Aorta (tissue), 5 donors: ENCODE measurements at regions not wholly inside any gene's neighbourhood (a gene's known extent, or its start where the extent isn't known, plus 50 kb on each side); places are given as distances from the start of the nearest gene placed in this dataset.
A peak's percentile ranks its signal among the peaks of the same experiment; 100 is the strongest.
"Not testable (repeated sequence)": the region's sequence is repeated elsewhere in the genome, so short reads cannot be mapped to it uniquely, and the experiment has no call there.

Experiments
- ATAC-seq: fragments of 200-7000 bp; cut with Tn5 transposase; one replicate; pipeline ENCODE4 v1.9.1; 2022; ENCODE audit warnings: moderate library complexity; ENCODE audit not compliant: low FRiP score
- DNase-seq, 2 donors: peaks; one replicate each; pipeline ENCODE4 v3.0.0-alpha.2; 2020
- H3K27ac ChIP-seq, 2 donors: one replicate each; pipeline ENCODE4 v1.5.1; 2013; ENCODE audit warnings: low read length in 2 of 2, mild to moderate bottlenecking in 2 of 2, moderate library complexity in 2 of 2, control low read depth in 1 of 2, inconsistent platforms in 1 of 2, low read depth in 1 of 2
- H3K27me3 ChIP-seq, 2 donors: one replicate each; pipeline ENCODE4 v1.6.1; 2013; ENCODE audit warnings: control low read depth in 1 of 2, low read length in 1 of 2, mild to moderate bottlenecking in 1 of 2, moderate library complexity in 1 of 2; ENCODE audit not compliant: insufficient read depth in 2 of 2, control insufficient read depth in 1 of 2
- H3K36me3 ChIP-seq, 2 donors: one replicate each; pipeline ENCODE4 v1.6.1; 2013; ENCODE audit warnings: control low read depth in 1 of 2, low read length in 1 of 2, mild to moderate bottlenecking in 1 of 2; ENCODE audit not compliant: insufficient read depth in 2 of 2, control insufficient read depth in 1 of 2
- H3K4me1 ChIP-seq, 2 donors: one replicate each; pipeline ENCODE4 v1.6.1; 2013; ENCODE audit warnings: low read length in 2 of 2, control low read depth in 1 of 2, mild to moderate bottlenecking in 1 of 2, moderate library complexity in 1 of 2; ENCODE audit not compliant: insufficient read depth in 2 of 2, control insufficient read depth in 1 of 2
- H3K4me3 ChIP-seq, 2 donors: one replicate each; pipeline ENCODE4 v1.5.1; 2013; ENCODE audit warnings: low read length in 2 of 2, control low read depth in 1 of 2, mild to moderate bottlenecking in 1 of 2
- H3K9me3 ChIP-seq: one replicate; pipeline ENCODE4 v1.6.1; 2013; ENCODE audit warnings: mild to moderate bottlenecking, low read length; ENCODE audit not compliant: control insufficient read depth
- WGBS, 2 donors: extraction: QIAGEN DNeasy Blood & Tissue Kit; methylation state at CpG; one replicate each; pipeline ENCODE4 v1.1.7; 2013; 5-methylcytosine and 5-hydroxymethylcytosine counted together
- intact Hi-C, 2 donors: fragments of 100-400 bp; cut with DNase I; formaldehyde crosslinking; loops; one replicate each; pipeline versions ENCODE4 v1.14.2 to v1.15.0; 2022
- donor health status: healthy with polysubstance abuse.
- donor health status: Bipolar disorder and iron deficiency.
- donor health status: DM: no; HTN: no; CAD: no.
- donor health status: DM: no; HTN: no; CAD: no.
- donor health status: DM: yes; HTN: yes; CAD: no.

DNA sequence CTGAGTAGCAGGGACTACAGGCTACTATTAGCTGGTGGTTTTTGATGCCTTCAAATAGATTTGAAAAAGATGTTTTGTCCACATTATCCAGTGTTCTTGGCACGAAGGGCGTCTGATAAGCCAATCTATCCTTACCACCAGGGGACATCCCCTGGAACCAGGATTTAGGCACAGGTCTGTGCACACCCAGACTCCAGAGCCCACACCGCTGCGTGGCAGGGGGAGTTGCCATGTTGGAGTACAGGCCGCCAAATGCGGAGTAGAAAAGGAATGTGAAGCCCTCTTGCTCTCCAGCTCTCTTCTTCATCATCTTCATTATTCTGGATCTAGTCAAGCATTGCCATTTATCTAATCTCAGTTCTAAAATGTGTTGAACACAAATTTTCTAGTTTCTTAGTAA, 54.3 kb downstream of the RNU1-4 start:
- H3K36me3 ChIP-seq, H3K27ac ChIP-seq, H3K4me3 ChIP-seq, ATAC-seq, H3K4me1 ChIP-seq, intact Hi-C loops, H3K27me3 ChIP-seq, H3K9me3 ChIP-seq: not testable (repeated sequence)
- DNase-seq = peak in 1 of 2 donors; percentile 33
- WGBS, 2 donors = 80 to 94% methylated on average over 6 of the region's 6 CpGs

GRCh38 chr1:16795119-16795518, 54.8 kb downstream of the RNU1-4 start:
- H3K27ac ChIP-seq, H3K9me3 ChIP-seq, H3K4me1 ChIP-seq, H3K4me3 ChIP-seq, ATAC-seq, DNase-seq, H3K36me3 ChIP-seq, intact Hi-C loops, H3K27me3 ChIP-seq: not testable (repeated sequence)
- 31 to 46% methylated on average over 5 to 6 of the region's 7 CpGs for WGBS, 2 donors

DNA sequence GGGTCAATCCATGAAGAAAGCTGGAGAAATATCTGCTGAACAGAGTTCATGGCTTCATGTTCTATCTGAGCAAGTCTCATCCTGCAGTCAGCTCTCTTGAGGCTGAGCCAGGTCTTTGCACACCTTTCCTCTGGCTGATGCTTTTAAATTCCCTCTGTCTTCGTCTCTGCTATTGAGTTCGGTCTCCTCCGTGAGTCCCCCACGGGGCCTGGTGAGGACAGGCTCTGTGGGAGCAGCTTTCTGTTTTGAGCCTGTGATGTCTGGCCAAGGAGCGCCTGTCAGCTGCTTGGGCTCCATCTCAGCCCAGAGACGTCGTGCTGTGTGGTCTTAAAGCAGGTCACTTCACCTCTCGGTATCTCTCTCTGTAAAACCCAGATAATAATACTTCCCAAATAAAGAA, 55.9 kb downstream of the RNU1-4 start:
- H3K4me1 ChIP-seq, H3K4me3 ChIP-seq, H3K36me3 ChIP-seq, intact Hi-C loops, H3K27ac ChIP-seq, H3K27me3 ChIP-seq, H3K9me3 ChIP-seq: not testable (repeated sequence)
- peak; percentile 64 for ATAC-seq
- DNase-seq = peak in 1 of 2 donors; percentile 36
- 57 to 75% methylated on average over 7 to 8 of the region's 8 CpGs for WGBS, 2 donors

DNA sequence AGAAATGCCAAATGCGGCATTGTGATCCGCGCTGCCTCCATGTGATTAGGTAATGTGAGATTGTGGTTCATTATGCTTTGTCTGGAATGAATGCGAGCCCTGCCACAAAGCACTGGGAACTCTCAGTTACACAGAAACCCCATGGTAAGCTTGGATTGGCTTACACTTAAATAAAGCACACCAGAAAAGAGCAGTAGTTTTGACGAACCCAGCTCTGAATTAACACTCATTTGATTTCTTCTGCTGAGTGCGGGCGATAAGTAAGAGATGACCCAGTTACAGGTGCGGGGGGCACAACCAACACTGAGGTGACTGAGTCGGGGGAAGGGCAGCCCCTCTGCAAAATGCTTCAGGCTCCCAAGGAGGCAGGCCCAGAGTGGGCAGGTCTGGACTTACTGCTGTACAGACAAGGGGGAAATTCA, 56.3 kb downstream of the RNU1-4 start:
- peak; percentile 52 for ATAC-seq
- intact Hi-C loops = not testable (repeated sequence)

DNA sequence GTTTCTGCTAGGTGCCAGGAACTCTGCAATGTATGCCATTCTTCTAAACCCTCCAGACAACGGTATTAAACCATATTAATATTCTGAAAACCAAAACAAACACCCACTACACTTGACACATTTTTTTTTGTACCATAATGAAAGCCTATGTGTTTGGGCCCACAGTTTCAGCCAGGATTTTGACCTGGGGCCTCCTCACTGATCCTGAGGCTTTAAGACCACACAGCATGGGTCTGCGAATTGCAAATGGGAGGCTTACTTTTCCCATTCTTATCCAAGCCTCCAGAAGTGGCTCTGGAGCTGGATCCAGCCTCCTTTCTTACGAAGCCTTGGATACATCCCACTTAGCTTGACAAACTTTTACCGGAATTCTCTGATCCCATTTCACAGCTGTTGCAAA, 56.7 kb downstream of the RNU1-4 start:
- H3K27ac ChIP-seq, H3K9me3 ChIP-seq, H3K27me3 ChIP-seq, H3K36me3 ChIP-seq, H3K4me3 ChIP-seq, intact Hi-C loops, ATAC-seq, DNase-seq, H3K4me1 ChIP-seq: not testable (repeated sequence)
- 73 to 93% methylated on average over 2 to 4 of the region's 4 CpGs for WGBS, 2 donors

More for the DNA sequence above, 56.3 kb downstream of the RNU1-4 start:
- H3K36me3 ChIP-seq, H3K27me3 ChIP-seq, H3K4me3 ChIP-seq, H3K4me1 ChIP-seq, H3K9me3 ChIP-seq, H3K27ac ChIP-seq: not testable (repeated sequence)
- WGBS, 2 donors = 86 to 92% methylated on average over 9 of the region's 9 CpGs
- DNase-seq = peak in 1 of 2 donors; percentile 44

DNA sequence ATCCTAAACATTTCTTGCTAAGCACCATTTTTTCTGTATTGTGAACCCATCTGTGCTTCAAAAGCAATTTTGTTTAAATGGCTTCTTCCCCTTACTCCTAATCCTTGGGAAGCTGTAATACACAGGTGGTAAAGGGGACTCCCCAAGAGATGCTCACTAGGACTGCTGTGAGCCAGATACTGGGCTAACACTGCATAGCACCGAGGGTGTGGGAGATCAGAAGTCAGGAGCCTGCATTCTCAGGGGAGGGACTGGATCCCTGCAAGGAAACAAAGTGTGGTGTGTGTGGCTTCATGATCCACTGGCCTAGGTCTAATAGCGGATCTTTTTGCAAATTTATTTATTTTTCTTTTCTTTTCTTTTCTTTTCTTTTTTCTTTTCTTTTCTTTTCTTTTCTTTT, 57.7 kb downstream of the RNU1-4 start:
- H3K27ac ChIP-seq, H3K36me3 ChIP-seq, H3K4me3 ChIP-seq, H3K27me3 ChIP-seq, H3K9me3 ChIP-seq, ATAC-seq, intact Hi-C loops, H3K4me1 ChIP-seq, DNase-seq: not testable (repeated sequence)
- 89 to 93% methylated on average over 2 of the region's 2 CpGs for WGBS, 2 donors
